Astrocyte (in vitro differentiated cells and primary cell): ENCODE measurements at regions not wholly inside any gene's neighbourhood (a gene's known extent, or its start where the extent isn't known, plus 50 kb on each side); places are given as distances from the start of the nearest gene placed in this dataset.

Source experiments
- DNase-seq: peaks from one replicate; pipeline ENCODE4 v3.0.0-alpha.2; 2010; ENCODE audit warnings: low read depth
- FAIRE-seq: peaks from 2 replicates; lab custom pipeline; 2011; peaks lifted over from hg19 to GRCh38; lab: Jason Lieb, UNC
- H2AFZ ChIP-seq: 2 replicates; pipeline ENCODE4 v1.6.0; 2012; ENCODE audit warnings: low read depth, low read length, inconsistent platforms
- H3K27ac ChIP-seq: 2 replicates; pipeline ENCODE4 v1.5.1; 2011; ENCODE audit warnings: low read depth, low read length, inconsistent platforms
- H3K27me3 ChIP-seq: 2 replicates; pipeline ENCODE4 v1.6.0; 2011; ENCODE audit warnings: low read length, inconsistent platforms; ENCODE audit not compliant: insufficient read depth
- H3K36me3 ChIP-seq: 2 replicates; pipeline ENCODE4 v1.5.1; 2011; ENCODE audit warnings: low read length, inconsistent platforms; ENCODE audit not compliant: insufficient read depth
- H3K4me1 ChIP-seq: 2 replicates; pipeline ENCODE4 v1.5.1; 2011; ENCODE audit warnings: low read length, inconsistent platforms; ENCODE audit not compliant: insufficient read depth
- H3K4me2 ChIP-seq: 2 replicates; pipeline ENCODE4 v1.6.0; 2012; ENCODE audit warnings: low read length, inconsistent platforms
- H3K4me3 ChIP-seq: 2 replicates; pipeline ENCODE4 v1.5.1; 2011; ENCODE audit warnings: low read depth, mild to moderate bottlenecking, low read length, inconsistent platforms; ENCODE audit not compliant: insufficient read depth
- H3K79me2 ChIP-seq: 2 replicates; pipeline ENCODE4 v1.6.0; 2012; ENCODE audit warnings: mild to moderate bottlenecking, low read length, inconsistent platforms; ENCODE audit not compliant: insufficient read depth
- H3K9ac ChIP-seq: 2 replicates; pipeline ENCODE4 v1.6.0; 2012; ENCODE audit warnings: mild to moderate bottlenecking, low read length, inconsistent platforms
- H3K9me3 ChIP-seq: 2 replicates; pipeline ENCODE4 v1.5.1; 2012; ENCODE audit warnings: low read depth, mild to moderate bottlenecking, low read length, inconsistent platforms; ENCODE audit not compliant: insufficient read depth
- H4K20me1 ChIP-seq: 2 replicates; pipeline ENCODE4 v1.6.0; 2012; ENCODE audit warnings: low read length, inconsistent platforms; ENCODE audit not compliant: insufficient read depth
- H3K27ac Mint-ChIP-seq: one replicate; pipeline ENCODE4 v1.8.0; 2021; ENCODE audit warnings: mild to moderate bottlenecking, mixed read lengths; ENCODE audit not compliant: unreplicated experiment
- H3K27me3 Mint-ChIP-seq: one replicate; pipeline ENCODE4 v1.8.0; 2021; ENCODE audit warnings: low read depth, mixed read lengths; ENCODE audit not compliant: unreplicated experiment
- H3K36me3 Mint-ChIP-seq: one replicate; pipeline ENCODE4 v1.8.0; 2021; ENCODE audit warnings: low read depth, mixed read lengths; ENCODE audit not compliant: unreplicated experiment
- H3K4me1 Mint-ChIP-seq: one replicate; pipeline ENCODE4 v1.8.0; 2021; ENCODE audit warnings: low read depth, mixed read lengths; ENCODE audit not compliant: unreplicated experiment
- H3K4me3 Mint-ChIP-seq: one replicate; pipeline ENCODE4 v1.8.0; 2021; ENCODE audit warnings: mild to moderate bottlenecking, moderate library complexity, mixed read lengths; ENCODE audit not compliant: unreplicated experiment
- H3K9me3 Mint-ChIP-seq: one replicate; pipeline ENCODE4 v1.8.0; 2021; ENCODE audit warnings: mild to moderate bottlenecking, mixed read lengths; ENCODE audit not compliant: unreplicated experiment
- EZH2 ChIP-seq: IDR thresholded peaks from 2 replicates; pipeline ENCODE4 v1.6.1; 2012; ENCODE audit warnings: mild to moderate bottlenecking, low read length, inconsistent platforms; ENCODE audit not compliant: insufficient read depth
- TF ChIP-seq, protein P1 (sequence below): IDR thresholded peaks from 2 replicates; pipeline ENCODE4 v1.5.1; 2011; ENCODE audit warnings: low read depth, mild to moderate bottlenecking, inconsistent platforms, low read length, moderate library complexity; ENCODE audit not compliant: insufficient read depth

DNA sequence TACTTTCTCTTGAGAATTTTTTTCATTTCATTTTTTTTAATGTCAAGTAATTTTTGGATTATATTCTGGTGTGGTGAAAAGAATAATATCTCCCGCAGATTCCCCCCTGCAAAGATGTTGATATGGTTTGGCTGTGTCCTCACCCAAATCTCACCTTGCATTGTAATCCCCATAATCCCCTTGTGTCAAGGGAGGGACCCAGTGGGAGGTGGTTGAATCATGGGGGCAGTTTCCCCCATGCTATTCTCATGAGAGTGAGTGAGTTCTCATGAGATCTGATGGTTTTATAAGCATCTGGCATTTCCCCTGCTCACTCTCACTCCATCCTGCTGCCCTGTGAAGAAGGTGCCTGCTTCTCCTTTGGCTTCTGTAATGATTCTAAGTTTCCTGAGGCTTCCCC is 58.7 kb upstream of the PMEPA1 start:
- Histone ChIP-seq H3K4me2 (no peak overlapping the region), H3K4me3 (no peak overlapping the region), H3K79me2 (no peaks in the 10 kb centered on the region), H3K9me3 (peaks cover 7% of the 10 kb centered on the region), H3K27me3 (no peaks in the 10 kb centered on the region), H3K36me3 (no peaks in the 10 kb centered on the region), H3K27ac (no peak overlapping the region), H3K4me1 (peaks cover 20% of the 10 kb centered on the region), H3K9ac (no peak overlapping the region), H4K20me1 (no peaks in the 10 kb centered on the region), H2AFZ (no peak overlapping the region)
- Mint-ChIP-seq H3K4me1 (peaks cover 30% of the 10 kb centered on the region), H3K9me3 (peaks cover 5% of the 10 kb centered on the region), H3K4me3 (no peak overlapping the region), H3K36me3 (peaks cover 2% of the 10 kb centered on the region), H3K27me3 (peaks cover 4% of the 10 kb centered on the region), H3K27ac (no peak overlapping the region)
- no peak for TF ChIP-seq EZH2
- TF ChIP-seq, protein P1, sequence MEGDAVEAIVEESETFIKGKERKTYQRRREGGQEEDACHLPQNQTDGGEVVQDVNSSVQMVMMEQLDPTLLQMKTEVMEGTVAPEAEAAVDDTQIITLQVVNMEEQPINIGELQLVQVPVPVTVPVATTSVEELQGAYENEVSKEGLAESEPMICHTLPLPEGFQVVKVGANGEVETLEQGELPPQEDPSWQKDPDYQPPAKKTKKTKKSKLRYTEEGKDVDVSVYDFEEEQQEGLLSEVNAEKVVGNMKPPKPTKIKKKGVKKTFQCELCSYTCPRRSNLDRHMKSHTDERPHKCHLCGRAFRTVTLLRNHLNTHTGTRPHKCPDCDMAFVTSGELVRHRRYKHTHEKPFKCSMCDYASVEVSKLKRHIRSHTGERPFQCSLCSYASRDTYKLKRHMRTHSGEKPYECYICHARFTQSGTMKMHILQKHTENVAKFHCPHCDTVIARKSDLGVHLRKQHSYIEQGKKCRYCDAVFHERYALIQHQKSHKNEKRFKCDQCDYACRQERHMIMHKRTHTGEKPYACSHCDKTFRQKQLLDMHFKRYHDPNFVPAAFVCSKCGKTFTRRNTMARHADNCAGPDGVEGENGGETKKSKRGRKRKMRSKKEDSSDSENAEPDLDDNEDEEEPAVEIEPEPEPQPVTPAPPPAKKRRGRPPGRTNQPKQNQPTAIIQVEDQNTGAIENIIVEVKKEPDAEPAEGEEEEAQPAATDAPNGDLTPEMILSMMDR: no peak
- no peak for DNase-seq
- no peak for FAIRE-seq

DNA sequence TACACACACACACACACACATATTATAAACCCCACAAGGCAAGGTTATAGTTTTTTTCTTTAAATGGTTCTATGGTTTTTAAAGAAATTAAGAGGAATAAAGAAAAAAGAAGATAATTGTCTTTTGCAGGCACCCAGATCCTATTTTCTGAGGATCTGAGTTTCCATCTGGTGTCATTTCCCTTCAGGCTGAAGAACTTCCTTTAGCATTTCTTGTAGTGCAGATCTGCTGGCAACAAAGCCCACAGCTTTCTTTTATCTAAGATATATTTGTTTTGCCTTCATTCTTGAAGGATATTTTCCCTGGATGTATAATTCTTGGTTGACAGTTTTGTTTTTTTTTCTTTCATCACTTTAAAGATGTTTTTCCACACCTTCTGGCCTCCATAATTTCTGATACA is 57.6 kb upstream of the PMEPA1 start:
- Mint-ChIP-seq H3K36me3 (peaks cover 2% of the 10 kb centered on the region), H3K9me3 (peaks cover 6% of the 10 kb centered on the region), H3K4me3 (no peak overlapping the region), H3K27me3 (peaks cover 7% of the 10 kb centered on the region), H3K4me1 (peaks cover 23% of the 10 kb centered on the region), H3K27ac (peak overlapping the region; percentile 27)
- H2AFZ ChIP-seq: no peak overlapping the region
- H3K4me2 ChIP-seq: no peak overlapping the region
- peaks cover 13% of the 10 kb centered on the region for H3K4me1 ChIP-seq
- H3K27me3 ChIP-seq: no peaks in the 10 kb centered on the region
- no peak overlapping the region for H3K27ac ChIP-seq
- no peaks in the 10 kb centered on the region for H3K36me3 ChIP-seq
- H3K4me3 ChIP-seq: no peak overlapping the region
- TF ChIP-seq, protein P1: no peak
- TF ChIP-seq EZH2: no peak
- no peaks in the 10 kb centered on the region for H4K20me1 ChIP-seq
- H3K9ac ChIP-seq: no peak overlapping the region
- peaks cover 7% of the 10 kb centered on the region for H3K9me3 ChIP-seq
- H3K79me2 ChIP-seq: no peaks in the 10 kb centered on the region
- no peak for DNase-seq
- no peak for FAIRE-seq

DNA sequence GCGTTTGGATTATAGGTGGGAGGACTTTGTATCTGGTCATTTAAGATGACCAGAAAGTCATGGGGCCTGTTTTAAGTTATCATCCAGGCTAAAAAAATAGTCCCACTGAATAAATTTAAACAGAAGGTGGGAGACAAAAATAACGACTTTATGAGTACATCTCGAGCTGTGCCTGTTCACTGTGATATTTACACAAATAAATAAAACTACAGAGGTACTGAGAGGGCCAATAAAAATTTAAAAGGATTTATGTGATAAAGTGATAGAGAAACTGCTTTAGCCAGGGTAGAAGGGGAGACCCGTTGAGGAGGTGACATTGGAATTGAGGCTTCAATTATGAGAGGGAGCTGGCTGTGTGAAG is 53.4 kb upstream of the PMEPA1 start:
- Histone ChIP-seq H3K27ac (no peak overlapping the region), H3K9me3 (peaks cover 11% of the 10 kb centered on the region), H3K4me2 (no peak overlapping the region), H3K27me3 (no peaks in the 10 kb centered on the region), H3K36me3 (no peaks in the 10 kb centered on the region), H3K9ac (no peak overlapping the region), H3K4me3 (no peak overlapping the region), H4K20me1 (no peaks in the 10 kb centered on the region), H3K79me2 (no peaks in the 10 kb centered on the region), H3K4me1 (no peaks in the 10 kb centered on the region), H2AFZ (no peak overlapping the region)
- Mint-ChIP-seq H3K27me3 (peaks cover 25% of the 10 kb centered on the region), H3K27ac (no peak overlapping the region), H3K36me3 (peaks cover 6% of the 10 kb centered on the region), H3K9me3 (peaks cover 8% of the 10 kb centered on the region), H3K4me1 (peaks cover 16% of the 10 kb centered on the region), H3K4me3 (no peak overlapping the region)
- no peak for TF ChIP-seq EZH2
- TF ChIP-seq, protein P1: no peak
- FAIRE-seq (no peak), DNase-seq (no peak)
